Bronchial epithelial cell (primary cell): ENCODE measurements at regions not wholly inside any gene's neighbourhood (a gene's known extent, or its start where the extent isn't known, plus 50 kb on each side); places are given as distances from the start of the nearest gene placed in this dataset.
A peak's percentile ranks its signal among the peaks of the same experiment; 100 is the strongest.

Experiments used
- DNase-seq: peaks from one replicate; pipeline ENCODE4 v3.0.0-alpha.2; 2010; ENCODE audit warnings: low read depth
- FAIRE-seq: peaks from 2 replicates; lab custom pipeline; 2011; peaks lifted over from hg19 to GRCh38; lab: Jason Lieb, UNC
- H3K27me3 ChIP-seq: 2 replicates; pipeline ENCODE4 v1.5.1; 2011; ENCODE audit warnings: low read length; ENCODE audit not compliant: control insufficient read depth, insufficient read depth
- H3K36me3 ChIP-seq: 2 replicates; pipeline ENCODE4 v1.5.1; 2011; ENCODE audit warnings: low read length; ENCODE audit not compliant: control insufficient read depth, insufficient read depth
- H3K4me3 ChIP-seq: 2 replicates; pipeline ENCODE4 v1.5.1; 2011; ENCODE audit warnings: mild to moderate bottlenecking, low read depth, low read length, control low read depth
- TF ChIP-seq, protein P1 (sequence below): IDR thresholded peaks from 2 replicates; pipeline ENCODE4 v1.5.1; 2011; ENCODE audit warnings: mild to moderate bottlenecking, moderate library complexity, low read length, control low read depth, inconsistent platforms; ENCODE audit not compliant: insufficient read depth, severe bottlenecking

DNA sequence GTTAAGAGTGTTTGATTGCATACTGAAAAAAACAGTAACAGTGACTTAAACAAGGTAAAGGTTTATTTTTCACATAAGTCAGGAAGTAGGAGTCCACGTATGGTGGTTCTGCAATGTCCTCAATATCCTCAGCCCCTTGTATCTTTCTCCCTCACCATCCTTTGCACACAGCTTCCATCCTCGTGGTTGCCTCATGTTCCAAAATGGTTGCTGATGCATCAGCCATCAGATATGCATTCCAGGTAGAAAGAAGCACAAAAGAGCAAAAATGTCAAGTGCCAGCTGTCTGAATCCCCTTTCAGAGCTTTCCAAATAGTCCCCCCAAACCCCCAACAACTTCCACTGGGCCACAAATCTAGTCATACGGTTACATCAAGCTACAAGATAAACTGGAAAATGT, 138.1 kb downstream of the SYF2 start:
- Histone ChIP-seq H3K27me3 (peaks cover 1% of the 10 kb centered on the region), H3K36me3 (no peaks in the 10 kb centered on the region), H3K4me3 (no peak overlapping the region)
- TF ChIP-seq, protein P1, sequence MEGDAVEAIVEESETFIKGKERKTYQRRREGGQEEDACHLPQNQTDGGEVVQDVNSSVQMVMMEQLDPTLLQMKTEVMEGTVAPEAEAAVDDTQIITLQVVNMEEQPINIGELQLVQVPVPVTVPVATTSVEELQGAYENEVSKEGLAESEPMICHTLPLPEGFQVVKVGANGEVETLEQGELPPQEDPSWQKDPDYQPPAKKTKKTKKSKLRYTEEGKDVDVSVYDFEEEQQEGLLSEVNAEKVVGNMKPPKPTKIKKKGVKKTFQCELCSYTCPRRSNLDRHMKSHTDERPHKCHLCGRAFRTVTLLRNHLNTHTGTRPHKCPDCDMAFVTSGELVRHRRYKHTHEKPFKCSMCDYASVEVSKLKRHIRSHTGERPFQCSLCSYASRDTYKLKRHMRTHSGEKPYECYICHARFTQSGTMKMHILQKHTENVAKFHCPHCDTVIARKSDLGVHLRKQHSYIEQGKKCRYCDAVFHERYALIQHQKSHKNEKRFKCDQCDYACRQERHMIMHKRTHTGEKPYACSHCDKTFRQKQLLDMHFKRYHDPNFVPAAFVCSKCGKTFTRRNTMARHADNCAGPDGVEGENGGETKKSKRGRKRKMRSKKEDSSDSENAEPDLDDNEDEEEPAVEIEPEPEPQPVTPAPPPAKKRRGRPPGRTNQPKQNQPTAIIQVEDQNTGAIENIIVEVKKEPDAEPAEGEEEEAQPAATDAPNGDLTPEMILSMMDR = no peak
- DNase-seq (no peak), FAIRE-seq (peak; percentile 93)

DNA sequence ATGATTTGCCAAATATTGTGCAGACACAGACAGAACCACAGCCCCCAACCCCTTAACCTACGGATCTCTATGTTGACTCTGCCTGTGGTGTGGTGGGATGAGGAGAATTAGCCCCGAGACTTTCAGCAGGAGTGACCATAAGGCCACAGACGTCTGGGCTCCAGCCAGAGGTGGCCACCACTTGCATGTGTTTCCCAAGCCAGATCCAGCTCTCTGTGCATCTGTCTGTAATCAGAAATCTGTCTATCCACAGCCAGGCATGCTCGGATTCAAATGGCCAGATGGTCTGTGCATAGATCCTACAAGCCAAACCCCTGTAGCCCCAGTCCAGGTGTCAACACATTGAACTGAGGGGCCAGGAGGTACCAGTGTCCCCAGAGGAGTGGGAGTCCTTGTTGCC, 140.6 kb downstream of the SYF2 start:
- TF ChIP-seq, protein P1 = no peak
- Histone ChIP-seq H3K27me3 (peaks cover 2% of the 10 kb centered on the region), H3K4me3 (no peak overlapping the region), H3K36me3 (no peaks in the 10 kb centered on the region)
- FAIRE-seq = peak; percentile 85
- DNase-seq = no peak

DNA sequence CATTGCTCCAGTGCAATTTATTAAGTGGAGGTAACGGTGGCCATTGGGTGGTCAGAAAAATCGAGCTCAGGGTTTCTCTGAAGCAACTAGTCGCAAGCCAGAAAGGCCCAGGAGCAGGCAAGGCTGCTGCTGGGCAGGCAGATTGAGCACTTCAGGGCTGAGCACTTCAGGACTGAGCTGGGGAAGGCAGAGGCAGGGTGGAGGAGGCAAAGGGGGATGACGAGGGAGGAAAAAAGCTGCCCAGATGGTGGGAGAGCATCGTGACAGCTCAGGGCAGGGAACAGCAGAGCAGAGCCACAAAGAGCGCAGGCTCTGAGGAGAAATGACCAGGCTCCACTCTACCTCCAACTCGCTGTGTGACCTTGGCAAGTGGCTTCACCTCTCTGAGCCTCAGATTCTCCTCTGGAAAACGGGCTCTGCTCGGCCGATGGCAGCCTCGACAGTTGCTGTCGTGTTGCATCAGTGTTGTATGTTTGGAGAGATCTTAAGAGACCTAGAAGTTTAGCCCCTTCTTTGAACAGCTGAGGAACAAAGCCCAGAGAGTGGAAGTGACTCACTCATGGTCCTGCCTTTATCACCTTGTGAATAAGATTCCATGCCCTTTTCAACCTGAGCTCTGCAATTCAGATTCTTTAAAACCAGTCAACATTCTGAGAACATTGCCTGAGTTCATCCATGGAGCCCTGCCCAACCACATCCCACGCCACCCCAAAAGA, 141.4 kb downstream of the SYF2 start:
- TF ChIP-seq, protein P1 = no peak
- no peak for FAIRE-seq

DNA sequence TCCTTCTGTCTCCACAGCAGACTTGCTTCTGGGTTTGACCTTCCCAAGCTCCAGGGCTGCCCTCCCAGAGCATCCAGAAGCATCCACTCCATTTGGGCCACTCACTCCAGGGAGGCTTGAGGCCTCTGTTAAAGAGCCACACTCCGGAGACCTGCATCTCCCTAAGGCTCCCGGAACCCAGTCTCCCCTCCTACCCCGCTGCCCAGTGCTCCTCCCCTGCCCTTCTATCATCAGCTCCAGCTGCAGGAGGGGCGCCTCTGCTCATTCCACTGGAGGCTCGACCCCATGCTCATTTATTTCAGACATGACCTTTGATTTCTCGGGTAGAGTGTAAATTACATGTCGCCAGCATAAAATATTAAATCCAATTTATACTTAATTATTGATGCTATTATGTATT, 142.5 kb downstream of the SYF2 start:
- TF ChIP-seq, protein P1 = no peak
- Histone ChIP-seq H3K36me3 (no peaks in the 10 kb centered on the region), H3K27me3 (peaks cover 2% of the 10 kb centered on the region), H3K4me3 (no peak overlapping the region)
- FAIRE-seq (no peak), DNase-seq (no peak)

More for the DNA sequence above, 141.4 kb downstream of the SYF2 start:
- H3K36me3 ChIP-seq = no peaks in the 10 kb centered on the region
- peaks cover 2% of the 10 kb centered on the region for H3K27me3 ChIP-seq
- DNase-seq = peak; percentile 5
- no peak overlapping the region for H3K4me3 ChIP-seq

DNA sequence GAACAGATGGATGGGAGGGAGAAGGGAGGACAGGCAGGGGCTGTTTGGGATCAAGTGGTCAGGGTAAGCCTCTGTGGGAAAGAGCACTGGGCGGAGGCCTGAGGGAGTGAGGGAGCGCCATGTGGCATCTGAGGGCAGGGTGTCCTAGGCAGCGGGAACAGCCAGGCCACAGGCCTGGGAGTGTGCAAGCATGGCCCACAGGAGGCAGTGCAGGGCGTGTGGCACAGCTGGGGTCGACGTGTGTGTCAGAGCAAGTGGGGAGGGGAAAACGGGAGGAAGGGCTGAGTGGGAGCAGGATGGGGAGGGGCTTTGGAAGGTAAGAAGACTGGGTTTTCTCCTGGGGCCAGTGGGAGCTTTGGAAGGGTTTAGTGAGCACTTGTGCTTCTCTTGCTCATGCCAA, 143.4 kb downstream of the SYF2 start:
- DNase-seq (no peak), FAIRE-seq (no peak)
- TF ChIP-seq, protein P1 = no peak
- no peaks in the 10 kb centered on the region for H3K36me3 ChIP-seq
- H3K27me3 ChIP-seq = peaks cover 2% of the 10 kb centered on the region
- H3K4me3 ChIP-seq = no peak overlapping the region
